SH-SY5Y (cell line): ENCODE measurements at regions not wholly inside any gene's neighbourhood (a gene's known extent, or its start where the extent isn't known, plus 50 kb on each side); places are given as distances from the start of the nearest gene placed in this dataset.
A peak's percentile ranks its signal among the peaks of the same experiment; 100 is the strongest.

ENCODE experiments used
- GATA2 ChIP-seq: IDR thresholded peaks from 2 replicates; pipeline ENCODE4 v1.6.1; 2011; ENCODE audit warnings: mild to moderate bottlenecking, low read depth, low read length
- GATA3 ChIP-seq: IDR thresholded peaks from 2 replicates; pipeline ENCODE4 v1.6.1; 2011; ENCODE audit warnings: low read depth, mild to moderate bottlenecking, low read length, moderate library complexity

DNA sequence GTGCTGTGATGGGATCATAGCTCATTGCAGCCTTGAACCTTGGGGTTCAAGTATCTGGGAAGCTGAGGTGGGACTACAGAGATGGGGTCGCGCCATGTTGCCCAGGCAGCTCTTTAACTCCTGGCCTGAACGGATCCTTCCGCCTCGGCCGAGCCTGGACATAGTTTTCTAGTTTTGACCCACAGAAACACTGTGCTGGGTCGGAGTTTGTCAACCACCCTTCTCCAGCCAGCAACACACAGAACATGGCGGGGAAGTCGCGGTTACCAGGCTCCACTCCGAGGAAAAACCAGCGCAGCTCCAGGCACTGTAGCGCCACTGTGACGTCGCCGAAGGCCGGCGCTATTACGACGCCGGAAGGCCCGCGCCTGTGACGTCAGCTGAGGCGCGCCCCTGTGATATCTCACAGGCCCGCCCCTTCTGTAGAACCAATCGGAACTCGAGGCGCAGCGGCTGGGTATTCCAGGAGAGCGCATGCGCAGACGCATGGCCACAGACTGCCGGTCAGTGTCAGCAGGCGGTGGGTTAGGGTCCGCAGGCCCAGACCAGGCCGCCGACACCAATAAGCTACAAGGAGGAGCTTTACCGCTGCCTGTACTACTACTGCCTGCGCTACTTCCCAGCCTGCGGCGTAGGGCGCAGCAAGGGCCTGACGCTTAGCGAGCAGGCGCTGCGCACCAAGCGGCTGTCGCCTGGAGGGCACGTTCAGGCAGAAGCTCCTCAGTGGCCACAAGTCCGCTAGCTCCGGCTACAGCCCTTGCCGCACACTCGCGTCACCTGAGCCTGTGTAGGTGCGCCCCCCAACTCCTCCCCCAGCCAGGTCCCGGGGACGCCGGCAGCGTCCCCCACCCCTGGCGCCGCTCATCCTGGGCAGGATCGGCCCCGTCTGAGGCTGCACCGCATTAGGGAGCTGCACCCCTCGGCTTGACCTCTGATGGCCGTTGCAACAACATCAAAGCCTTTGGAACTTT lies 135.2 kb upstream of the KCTD7 start:
- peak; percentile 36; the same call in 1 of the 2 replicates for TF ChIP-seq GATA2
- no peak for TF ChIP-seq GATA3
